GM19455 (cell line): ENCODE measurements at regions not wholly inside any gene's neighbourhood (a gene's known extent, or its start where the extent isn't known, plus 50 kb on each side); places are given as distances from the start of the nearest gene placed in this dataset.
"Not testable (repeated sequence)": the region's sequence is repeated elsewhere in the genome, so short reads cannot be mapped to it uniquely, and the experiment has no call there.

Experiments used
- ATAC-seq: cut with Tn5 transposase; IDR thresholded peaks from one replicate; pipeline ENCODE4 v1.9.1; 2021; ENCODE audit not compliant: unreplicated experiment

GRCh38 chr10:33487014-33487776 lies 152.7 kb upstream of the NRP1 start:
- no peak for ATAC-seq

GRCh38 chr10:33485276-33485675 lies 150.8 kb upstream of the NRP1 start:
- ATAC-seq = no peak

GRCh38 chr10:33484787-33485186 lies 150.3 kb upstream of the NRP1 start:
- no peak for ATAC-seq

DNA sequence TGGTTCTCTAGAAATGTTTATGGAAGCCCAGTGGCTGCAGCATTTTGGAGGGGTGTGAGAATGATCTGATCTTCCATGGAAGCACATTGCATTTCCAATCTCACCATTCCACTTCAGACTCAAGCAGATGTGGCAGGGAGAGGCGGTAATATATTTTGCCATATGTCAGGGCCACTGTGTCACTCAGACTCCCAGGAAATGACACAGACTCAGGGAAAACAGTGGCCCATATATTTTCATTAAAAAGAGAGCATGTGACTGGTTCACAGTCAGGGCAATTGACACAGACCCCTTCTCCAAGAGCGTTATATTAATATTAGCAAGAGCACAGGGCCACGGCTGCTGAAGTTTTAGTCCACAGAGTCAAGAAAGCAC lies 149.3 kb upstream of the NRP1 start:
- no peak for ATAC-seq

- no peak for ATAC-seq
These were observed 148.8 kb upstream of the NRP1 start for GRCh38 chr10:33483124-33483815.

DNA sequence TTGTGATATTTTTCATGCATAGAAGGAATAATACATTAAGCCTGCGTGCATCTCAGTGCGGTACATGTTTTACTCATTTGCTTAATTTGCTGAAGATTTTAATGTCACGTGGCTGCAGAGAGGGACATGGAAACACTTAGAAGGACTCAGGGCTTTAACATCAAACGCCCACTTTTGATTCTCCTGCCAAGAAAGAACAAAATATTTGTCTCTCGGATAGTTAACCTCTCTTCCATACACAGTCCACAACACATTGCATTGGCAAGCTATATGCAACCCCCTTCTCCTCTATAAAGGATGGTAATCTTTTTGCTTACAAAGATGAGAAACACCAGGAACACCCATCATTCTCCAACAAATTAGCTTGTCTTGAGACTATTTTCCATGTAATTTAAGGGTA lies 148.0 kb upstream of the NRP1 start:
- no peak for ATAC-seq

DNA sequence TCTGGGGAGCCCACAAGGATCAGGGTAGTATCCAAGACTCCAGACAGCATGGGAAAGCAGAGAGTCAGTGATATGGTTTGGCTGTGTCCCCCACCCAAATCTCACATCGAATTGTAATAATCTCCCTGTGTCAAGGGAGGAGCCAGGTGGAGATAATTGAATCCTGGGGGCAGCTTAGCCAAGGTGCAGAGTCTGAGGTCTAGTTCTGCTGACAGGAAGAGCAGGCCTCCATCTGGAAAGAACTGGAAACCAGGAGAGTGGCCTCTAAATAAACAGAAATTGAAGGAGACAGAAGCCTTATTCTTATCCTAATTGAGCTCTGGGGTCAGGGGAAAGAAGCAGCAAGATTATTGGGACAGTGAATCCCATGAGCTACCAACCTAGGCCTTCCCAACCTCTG lies 146.7 kb upstream of the NRP1 start:
- no peak for ATAC-seq

DNA sequence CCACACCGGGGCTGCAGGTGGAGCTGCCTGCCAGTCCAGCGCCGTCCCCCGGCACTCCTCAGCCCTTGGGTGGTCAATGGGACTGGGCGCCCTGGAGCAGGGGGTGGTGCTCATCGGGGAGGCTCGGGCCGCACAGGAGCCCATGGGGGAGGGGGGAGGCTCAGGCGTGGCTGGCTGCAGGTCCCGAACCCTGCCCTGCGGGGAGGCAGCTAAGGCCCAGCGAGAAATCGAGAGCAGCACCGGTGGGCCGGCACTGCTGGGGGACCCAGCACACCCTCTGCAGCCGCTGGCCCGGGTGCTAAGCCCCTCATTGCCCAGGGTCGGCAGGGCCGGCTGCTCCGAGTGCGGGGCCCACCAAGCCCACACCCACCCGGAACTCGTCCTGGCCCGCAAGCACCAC lies 145.9 kb upstream of the NRP1 start:
- ATAC-seq = not testable (repeated sequence)

DNA sequence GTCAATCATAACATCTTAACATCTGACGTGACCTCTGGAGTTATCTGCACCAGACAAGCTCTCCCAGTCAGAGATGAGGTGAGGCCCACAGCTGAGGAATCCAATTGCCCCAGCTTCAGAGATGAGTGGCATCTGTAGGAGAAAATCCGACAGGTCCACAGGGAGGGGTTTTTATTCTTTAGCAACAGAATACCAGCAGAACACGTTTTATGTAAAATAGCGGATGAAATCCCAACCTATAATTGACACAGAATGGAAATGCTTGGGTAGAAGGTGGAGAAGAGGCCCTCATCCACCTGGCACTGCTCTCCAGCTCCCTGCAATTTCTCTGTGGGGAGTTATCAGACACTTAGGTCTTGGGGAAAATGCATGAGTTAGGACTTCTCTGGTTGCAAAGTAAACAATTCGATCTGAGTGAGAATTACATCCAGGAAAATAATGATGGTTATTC lies 144.2 kb upstream of the NRP1 start:
- ATAC-seq = no peak

- ATAC-seq = no peak
These were observed 143.7 kb upstream of the NRP1 start for GRCh38 chr10:33478089-33478674.

DNA sequence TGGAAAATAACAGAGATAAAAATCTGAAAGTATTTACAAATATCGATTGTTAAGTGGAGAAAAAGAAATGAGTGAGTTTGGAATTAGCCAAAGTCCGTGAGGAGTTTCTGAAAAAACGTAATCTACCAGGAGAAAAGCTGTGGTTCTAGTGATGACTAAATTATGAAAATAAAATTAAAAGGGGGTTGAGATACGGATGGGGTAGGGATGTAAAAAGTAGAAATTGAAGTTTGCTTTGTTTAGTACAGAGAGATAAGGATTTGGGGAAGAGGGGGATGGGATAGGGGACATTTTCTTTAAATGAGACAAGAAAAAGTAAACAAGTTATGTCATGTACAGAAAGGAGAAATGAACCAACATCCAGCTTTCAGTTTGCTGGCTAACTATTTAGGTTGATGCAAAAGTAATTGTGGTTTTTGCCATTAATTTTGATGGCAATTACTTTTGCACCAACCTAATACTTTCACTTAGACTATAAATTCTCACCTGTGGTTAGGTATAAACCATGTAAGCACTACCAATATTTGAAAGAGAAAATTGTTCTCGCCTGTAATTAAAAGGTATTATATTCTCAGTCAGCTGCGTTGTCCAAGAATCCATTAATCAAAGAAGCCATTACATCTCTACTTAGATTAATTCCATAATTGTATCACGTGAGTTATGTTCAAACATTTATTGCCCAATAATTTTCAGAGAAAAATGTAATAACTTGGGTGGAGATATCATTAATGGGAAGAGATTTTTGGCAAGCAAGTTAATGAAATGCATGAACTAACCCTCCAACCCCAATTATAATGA lies 143.0 kb upstream of the NRP1 start:
- ATAC-seq = no peak

DNA sequence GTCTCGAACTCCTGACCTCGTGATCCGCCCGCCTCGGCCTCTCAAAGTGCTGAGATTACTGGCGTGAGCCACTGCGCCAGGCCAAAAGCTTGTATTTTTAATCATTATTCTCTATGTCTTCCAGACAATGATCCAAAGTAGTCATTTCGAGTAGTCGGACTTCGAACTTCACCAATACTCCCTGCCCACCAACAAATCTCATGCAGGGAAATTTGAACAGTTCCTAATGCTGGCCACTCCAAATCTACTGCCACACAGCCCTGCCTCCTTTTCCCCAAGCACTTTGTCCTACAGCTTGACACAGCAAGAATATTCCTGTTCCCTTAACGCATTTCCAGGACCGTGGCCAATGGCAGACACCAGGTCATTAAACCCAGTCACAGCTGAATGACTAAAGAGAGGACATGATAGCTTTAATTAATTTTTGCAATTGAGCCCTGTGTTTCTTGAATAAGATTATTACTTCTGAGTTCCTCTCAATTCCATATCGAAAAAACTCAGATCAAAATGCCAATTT lies 142.3 kb upstream of the NRP1 start:
- ATAC-seq = no peak

- ATAC-seq = no peak
These were observed 139.2 kb upstream of the NRP1 start for GRCh38 chr10:33473688-33474087.

DNA sequence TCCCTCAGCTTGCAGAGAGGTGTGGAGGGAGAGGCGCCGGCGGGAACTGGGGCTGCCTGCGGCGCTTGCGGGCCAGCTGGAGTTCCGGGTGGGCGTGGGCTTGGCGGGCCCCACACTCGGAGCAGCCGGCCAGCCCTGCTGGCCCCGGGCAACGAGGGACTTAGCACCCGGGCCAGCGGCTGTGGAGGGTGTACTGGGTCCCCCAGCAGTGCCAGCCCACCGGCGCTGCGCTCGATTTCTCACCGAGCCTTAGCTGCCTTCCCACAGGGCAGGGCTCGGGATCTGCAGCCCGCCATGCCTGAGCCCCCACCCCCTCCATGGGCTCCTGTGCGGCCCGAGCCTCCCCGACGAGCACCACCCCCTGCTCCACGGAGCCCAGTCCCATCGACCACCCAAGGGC lies 133.5 kb upstream of the NRP1 start:
- not testable (repeated sequence) for ATAC-seq

DNA sequence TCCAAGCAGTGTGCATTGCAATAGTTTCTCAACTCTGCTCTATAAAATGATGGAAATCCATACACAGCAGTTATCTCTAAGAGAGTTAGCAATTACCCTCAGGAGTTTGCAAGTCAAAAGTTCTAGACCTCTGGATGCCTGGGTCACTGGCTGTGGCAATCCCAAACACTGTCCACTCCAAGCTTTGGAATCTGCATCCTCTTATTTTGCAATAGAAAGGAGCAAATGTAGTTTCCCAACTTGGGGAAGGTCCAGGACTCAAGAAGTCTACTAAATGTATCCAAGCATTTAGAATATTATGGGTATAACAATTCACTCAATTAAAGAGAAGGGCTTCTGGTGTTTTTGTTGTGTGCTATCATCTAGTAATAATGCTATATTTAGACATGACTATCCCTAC lies 131.3 kb upstream of the NRP1 start:
- no peak for ATAC-seq

DNA sequence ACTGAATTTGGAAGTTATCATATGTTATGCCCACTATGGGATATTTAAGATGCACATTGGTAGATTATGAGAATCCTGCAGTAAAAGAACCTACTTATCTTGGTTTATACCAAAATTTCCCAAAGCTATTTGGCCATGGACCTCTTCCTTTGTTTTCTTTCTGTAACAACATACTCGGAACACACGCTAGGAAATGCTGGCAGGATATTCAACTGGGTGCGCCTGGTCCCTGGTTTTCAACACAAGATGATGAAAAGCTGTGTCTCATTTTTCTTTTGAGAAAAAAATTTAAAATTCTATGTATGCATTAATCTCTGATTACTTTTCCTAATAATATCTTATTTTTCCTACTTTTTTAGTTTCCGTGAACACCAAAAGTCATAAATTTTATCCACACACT lies 128.5 kb upstream of the NRP1 start:
- ATAC-seq = no peak

DNA sequence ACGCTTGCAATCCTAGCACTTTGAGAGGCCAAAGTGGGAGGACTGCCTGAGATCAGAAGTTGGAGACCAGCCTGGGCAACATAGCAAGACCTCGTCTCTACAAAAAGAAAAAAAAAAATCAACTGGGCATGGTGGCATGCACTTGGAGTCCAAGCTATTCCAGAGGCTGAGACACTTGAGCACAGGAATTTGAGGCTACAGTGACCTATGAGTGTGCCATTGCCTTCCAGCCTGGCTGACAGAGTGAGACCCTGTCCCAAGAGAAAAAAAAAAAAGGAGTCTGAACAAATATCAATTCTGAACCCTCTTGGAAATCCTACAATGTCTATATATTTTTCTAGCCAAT lies 126.8 kb upstream of the NRP1 start:
- no peak for ATAC-seq

- no peak for ATAC-seq
These were observed 126.2 kb upstream of the NRP1 start for GRCh38 chr10:33460505-33461294.

DNA sequence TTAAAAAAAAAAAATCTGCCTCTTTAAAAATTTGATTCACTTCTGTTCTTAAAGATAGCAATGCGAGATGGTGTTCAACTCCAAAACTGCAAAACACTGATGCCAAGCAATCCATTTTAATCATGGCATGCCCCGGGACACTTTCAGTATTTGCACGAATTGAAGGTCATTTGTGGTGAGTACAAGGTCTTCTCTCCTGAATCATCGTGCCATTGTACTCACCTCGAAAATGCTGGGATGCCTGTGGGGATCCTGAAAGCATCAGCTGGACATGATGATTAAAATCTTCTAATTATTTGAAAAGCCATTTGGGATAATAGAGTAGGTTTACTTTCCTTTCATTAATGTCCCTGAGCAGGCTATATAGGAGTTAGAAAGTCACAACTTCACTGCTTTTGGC lies 125.1 kb upstream of the NRP1 start:
- ATAC-seq = no peak

GRCh38 chr10:33455029-33455428 lies 120.6 kb upstream of the NRP1 start:
- no peak for ATAC-seq

- ATAC-seq = no peak
These were observed 120.1 kb upstream of the NRP1 start for GRCh38 chr10:33454554-33454953.
